H1 (cell line): ENCODE measurements at regions not wholly inside any gene's neighbourhood (a gene's known extent, or its start where the extent isn't known, plus 50 kb on each side); places are given as distances from the start of the nearest gene placed in this dataset.

ENCODE experiments used
- CTCF ChIA-PET: fragments of 300-600 bp; sonication (Branson Sonifier 250); formaldehyde crosslinking; loops from one replicate; lab custom pipeline; 2021; ENCODE audit not compliant: partially characterized antibody; lab: Charles Lee
- POLR2A ChIA-PET: fragments of 300-600 bp; sonication (Branson Sonifier 250); formaldehyde crosslinking; loops from one replicate; lab custom pipeline; 2021; ENCODE audit warnings: inconsistent platforms; ENCODE audit not compliant: partially characterized antibody; lab: Charles Lee
- DNase-seq, 2 experiments: peaks; one replicate each; pipeline versions ENCODE4 v3.0.0 to v3.0.0-alpha.2; 2010 to 2022; ENCODE audit warnings: low spot score in 2 of 2, low read depth in 1 of 2, mixed read lengths in 1 of 2
- FAIRE-seq: peaks from 2 replicates; lab custom pipeline; 2011; peaks lifted over from hg19 to GRCh38; lab: Jason Lieb, UNC
- H2AFZ ChIP-seq: 2 replicates; pipeline ENCODE4 v1.8.1; 2012; ENCODE audit warnings: low read length, inconsistent platforms
- H2AK5ac ChIP-seq: 2 replicates; pipeline ENCODE4 v1.6.1; 2013; ENCODE audit warnings: low read depth, low read length
- H2BK120ac ChIP-seq: replicated peaks from 2 replicates; pipeline ENCODE3; 2013; ENCODE audit warnings: low read depth, low read length, inconsistent platforms
- H2BK12ac ChIP-seq: 2 replicates; pipeline ENCODE4 v1.6.1; 2013; ENCODE audit warnings: low read depth, low read length
- H2BK15ac ChIP-seq: 2 replicates; pipeline ENCODE4 v1.6.1; 2013; ENCODE audit warnings: low read length
- H2BK20ac ChIP-seq: 2 replicates; pipeline ENCODE4 v1.6.1; 2013; ENCODE audit warnings: low read length
- H2BK5ac ChIP-seq: 2 replicates; pipeline ENCODE4 v1.6.1; 2013; ENCODE audit warnings: low read depth, low read length
- H3K14ac ChIP-seq: 2 replicates; pipeline ENCODE4 v1.6.1; 2013; ENCODE audit warnings: inconsistent platforms; ENCODE audit not compliant: insufficient read length
- H3K18ac ChIP-seq: 2 replicates; pipeline ENCODE4 v1.6.1; 2013; ENCODE audit warnings: low read length; ENCODE audit errors: extremely low read depth
- H3K23ac ChIP-seq: 2 replicates; pipeline ENCODE4 v1.6.1; 2013; ENCODE audit warnings: inconsistent platforms; ENCODE audit not compliant: insufficient read length
- H3K23me2 ChIP-seq: 2 replicates; pipeline ENCODE4 v1.6.1; 2013; ENCODE audit warnings: low read depth, low read length
- H3K27ac ChIP-seq: 2 replicates; pipeline ENCODE4 v1.6.1; 2011; ENCODE audit warnings: low read depth, low read length, inconsistent platforms
- H3K27me3 ChIP-seq, 4 experiments: replicated peaks in 1 of 4; 1 replicate in 1 of 4; 2 replicates in 3 of 4; pipeline versions ENCODE4 v1.6.1 to v1.8.1; 2011 to 2013; ENCODE audit warnings: low read length in 3 of 4, mild to moderate bottlenecking in 3 of 4, inconsistent platforms in 2 of 4, mixed read lengths in 2 of 4, moderate library complexity in 1 of 4; ENCODE audit not compliant: control insufficient read depth in 3 of 4, insufficient read depth in 3 of 4; ENCODE audit errors: extremely low read depth in 1 of 4
- H3K36me3 ChIP-seq, 4 experiments: 2 replicates each; pipeline versions ENCODE4 v1.6.1 to v1.8.1; 2011 to 2013; ENCODE audit warnings: mild to moderate bottlenecking in 4 of 4, low read length in 3 of 4, moderate library complexity in 2 of 4, control low read depth in 1 of 4, inconsistent platforms in 1 of 4; ENCODE audit not compliant: insufficient read depth in 4 of 4, control insufficient read depth in 2 of 4
- H3K4ac ChIP-seq: replicated peaks from 2 replicates; pipeline ENCODE3; 2013; ENCODE audit warnings: low read length, low read depth, mixed read lengths, inconsistent platforms; ENCODE audit not compliant: insufficient read length
- H3K4me1 ChIP-seq, 4 experiments: replicated peaks in 1 of 4; 1 replicate in 1 of 4; 2 replicates in 3 of 4; pipeline versions ENCODE4 v1.6.1 to v1.8.1; 2011 to 2013; ENCODE audit warnings: low read length in 3 of 4, inconsistent platforms in 2 of 4, mixed read lengths in 1 of 4; ENCODE audit not compliant: insufficient read depth in 4 of 4, control insufficient read depth in 3 of 4
- H3K4me2 ChIP-seq, 2 experiments: 2 replicates each; pipeline versions ENCODE4 v1.6.1 to v1.8.1; 2011 to 2013; ENCODE audit warnings: low read depth in 2 of 2, low read length in 2 of 2, control low read depth in 1 of 2, inconsistent platforms in 1 of 2, mild to moderate bottlenecking in 1 of 2; ENCODE audit not compliant: insufficient read depth in 1 of 2
- H3K4me3 ChIP-seq, 4 experiments: fragments of 200-600, 300-600 bp in 1 of 4; sonication (generic), shearing (Covaris generic), sonication (Bioruptor Twin) in 1 of 4; 2 replicates each; pipeline versions ENCODE4 v1.5.1 to v1.8.1; 2011 to 2016; ENCODE audit warnings: low read length in 4 of 4, low read depth in 3 of 4, control low read depth in 2 of 4, inconsistent platforms in 2 of 4, mild to moderate bottlenecking in 2 of 4, mixed read lengths in 1 of 4, moderate library complexity in 1 of 4; ENCODE audit not compliant: insufficient read depth in 2 of 4; ENCODE audit errors: extremely low read depth in 1 of 4
- H3K56ac ChIP-seq: replicated peaks from 2 replicates; pipeline ENCODE3; 2013; ENCODE audit warnings: low read depth, mild to moderate bottlenecking, mixed read lengths, low read length, inconsistent platforms; ENCODE audit not compliant: insufficient read length
- H3K79me1 ChIP-seq: 2 replicates; pipeline ENCODE4 v1.6.1; 2013; ENCODE audit warnings: low read depth, low read length, control low read depth
- H3K79me2 ChIP-seq, 2 experiments: 2 replicates each; pipeline versions ENCODE4 v1.6.1 to v1.8.1; 2012 to 2013; ENCODE audit warnings: low read length in 2 of 2, mild to moderate bottlenecking in 2 of 2, inconsistent platforms in 1 of 2; ENCODE audit not compliant: insufficient read depth in 2 of 2, control insufficient read depth in 1 of 2
- H3K9ac ChIP-seq, 4 experiments: replicated peaks in 1 of 4; 1 replicate in 1 of 4; 2 replicates in 3 of 4; pipeline versions ENCODE4 v1.6.1 to v1.8.1; 2011 to 2013; ENCODE audit warnings: low read depth in 3 of 4, low read length in 3 of 4, control low read depth in 2 of 4, mild to moderate bottlenecking in 2 of 4, moderate library complexity in 2 of 4, inconsistent platforms in 1 of 4; ENCODE audit errors: extremely low read depth in 1 of 4
- H3K9me3 ChIP-seq, 2 experiments: 2 replicates each; pipeline versions ENCODE4 v1.6.1 to v1.8.1; 2012 to 2013; ENCODE audit warnings: mild to moderate bottlenecking in 2 of 2, moderate library complexity in 2 of 2, control low read depth in 1 of 2, inconsistent platforms in 1 of 2, low read depth in 1 of 2, low read length in 1 of 2, mixed read lengths in 1 of 2; ENCODE audit not compliant: insufficient read depth in 2 of 2
- H4K20me1 ChIP-seq, 2 experiments: replicated peaks in 1 of 2; 2 replicates each; pipeline versions ENCODE3 to v1.8.1; 2011 to 2013; ENCODE audit warnings: inconsistent platforms in 2 of 2, low read length in 2 of 2, mild to moderate bottlenecking in 1 of 2; ENCODE audit not compliant: insufficient read depth in 2 of 2, control insufficient read depth in 1 of 2
- H4K5ac ChIP-seq: 2 replicates; pipeline ENCODE4 v1.6.1; 2013; ENCODE audit warnings: low read length, low read depth, mixed read lengths, inconsistent platforms; ENCODE audit not compliant: insufficient read length
- H4K8ac ChIP-seq: 2 replicates; pipeline ENCODE4 v1.8.0; 2013; ENCODE audit warnings: mild to moderate bottlenecking, moderate library complexity, low read length, inconsistent platforms; ENCODE audit not compliant: insufficient read depth; ENCODE audit errors: extremely low read depth
- H4K91ac ChIP-seq: replicated peaks from 2 replicates; pipeline ENCODE3; 2013; ENCODE audit warnings: low read length, mixed read lengths, inconsistent platforms; ENCODE audit not compliant: insufficient read length
- BACH1 ChIP-seq: IDR thresholded peaks from 2 replicates; pipeline ENCODE4 v1.6.1; 2012; ENCODE audit warnings: low read length, improper control_type of control experiment
- CBX5 ChIP-seq: fragments of 300-800, 300-1000 bp; sonication (generic); IDR thresholded peaks from 2 replicates; pipeline ENCODE4 v1.7.1; 2016; ENCODE audit warnings: antibody characterized with exemption, low read length, low read depth
- POLR2A ChIP-seq, 2 experiments: IDR thresholded peaks; 1 replicate in 1 of 2; 2 replicates in 1 of 2; pipeline ENCODE4 v1.6.1; 2011; ENCODE audit warnings: low read depth in 2 of 2, low read length in 2 of 2, mild to moderate bottlenecking in 2 of 2; ENCODE audit errors: control extremely low read depth in 1 of 2
- SP1 ChIP-seq: IDR thresholded peaks from 2 replicates; pipeline ENCODE4 v1.6.1; 2011; ENCODE audit warnings: low read depth, low read length
- TAF1 ChIP-seq: IDR thresholded peaks from 2 replicates; pipeline ENCODE4 v1.6.1; 2011; ENCODE audit warnings: mild to moderate bottlenecking, low read depth, low read length
- TBP ChIP-seq: IDR thresholded peaks from 2 replicates; pipeline ENCODE4 v1.6.1; 2011; ENCODE audit warnings: low read depth, low read length, improper control_type of control experiment
- WGBS, 2 experiments: shearing (Covaris generic) in 1 of 2; methylation state at CpG; one replicate each; pipeline versions ENCODE4 v1.1.6 to v1.1.7; 2013 to 2015; ENCODE audit warnings: low lambda C conversion rate in 2 of 2, mixed read lengths in 2 of 2, inconsistent platforms in 1 of 2, low coverage in 1 of 2, missing lambda C conversion rate in 1 of 2; ENCODE audit not compliant: insufficient replicate concordance in 2 of 2, insufficient coverage in 1 of 2, insufficient read length in 1 of 2; ENCODE audit errors: extremely low coverage in 1 of 2, missing lambda C conversion rate in 1 of 2; 5-methylcytosine and 5-hydroxymethylcytosine counted together
- TF ChIP-seq, protein P1 (sequence below): IDR thresholded peaks from 2 replicates; pipeline ENCODE4 v1.6.1; 2011; ENCODE audit warnings: low read depth, mild to moderate bottlenecking, low read length; ENCODE audit not compliant: insufficient read depth

DNA sequence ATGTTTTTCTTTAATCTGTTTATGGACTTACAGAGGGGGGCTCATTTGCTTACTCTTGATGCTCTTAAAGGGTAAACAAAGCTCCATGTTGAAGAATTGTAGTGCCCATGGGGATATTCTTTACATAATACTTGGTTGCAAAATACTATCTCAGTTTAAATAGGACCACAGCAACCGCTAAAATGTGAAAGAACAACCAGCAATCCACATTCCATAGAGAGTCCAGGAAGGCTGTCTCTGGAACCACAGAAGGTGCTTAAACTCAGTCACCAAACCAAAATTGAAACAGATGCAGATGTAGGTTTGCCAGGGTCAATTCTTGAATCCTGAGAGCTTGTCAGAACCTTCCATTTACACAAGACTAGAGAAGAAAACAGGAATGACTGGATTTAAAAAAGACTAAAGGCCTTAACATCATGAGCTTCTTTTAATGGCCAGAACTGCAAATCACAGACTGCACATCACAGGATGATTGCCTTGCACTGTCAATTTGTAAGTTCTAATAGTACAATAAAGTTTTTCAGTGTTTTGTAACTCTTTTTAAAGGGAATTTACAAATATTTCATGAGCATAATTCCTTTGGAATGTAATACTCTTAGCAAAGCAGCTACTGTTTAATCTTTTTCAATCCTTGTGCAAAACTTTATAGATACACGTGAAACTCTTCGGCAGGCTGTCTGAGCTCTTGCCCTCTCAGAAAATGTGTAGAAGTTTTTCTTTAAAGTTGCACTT is 661.6 kb downstream of the SI start:
- Histone ChIP-seq H2BK20ac (no peak overlapping the region), H3K14ac (no peak overlapping the region), H3K18ac (no peak overlapping the region), H3K9ac (no peak overlapping the region), H3K56ac (no peak overlapping the region), H3K23me2 (no peaks in the 10 kb centered on the region), H4K8ac (no peak overlapping the region), H2BK5ac (no peak overlapping the region), H3K27me3 (no peaks in the 10 kb centered on the region), H3K4me3 (no peak overlapping the region), H2AFZ (no peak overlapping the region; the same call in 1 of the 2 replicates), H3K79me1 (no peaks in the 10 kb centered on the region), H3K23ac (no peak overlapping the region), H4K5ac (no peak overlapping the region), H4K91ac (no peak overlapping the region), H2BK120ac (no peak overlapping the region), H3K79me2 (no peaks in the 10 kb centered on the region), H2BK15ac (no peak overlapping the region), H3K4me2 (no peak overlapping the region), H4K20me1 (no peaks in the 10 kb centered on the region), H3K27ac (no peak overlapping the region), H3K4ac (no peak overlapping the region), H3K36me3 (no peaks in the 10 kb centered on the region), H2AK5ac (no peak overlapping the region), H3K4me1 (no peaks in the 10 kb centered on the region), H3K9me3 (no peaks in the 10 kb centered on the region), H2BK12ac (no peak overlapping the region)
- POLR2A ChIA-PET, result no interaction called here
- TF ChIP-seq POLR2A (IDR thresholded peaks at IDR 0.05; ENCODE audit: control extremely low read depth in 1 of 2, low read depth in 2 of 2, low read length in 2 of 2) (no peak), TAF1 (no peak), CBX5 (no peak), SP1 (no peak), BACH1 (no peak), TBP (no peak)
- TF ChIP-seq, protein P1, sequence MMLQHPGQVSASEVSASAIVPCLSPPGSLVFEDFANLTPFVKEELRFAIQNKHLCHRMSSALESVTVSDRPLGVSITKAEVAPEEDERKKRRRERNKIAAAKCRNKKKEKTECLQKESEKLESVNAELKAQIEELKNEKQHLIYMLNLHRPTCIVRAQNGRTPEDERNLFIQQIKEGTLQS, result no peak
- FAIRE-seq (no peak), DNase-seq (no peak)
- CTCF ChIA-PET, result interaction anchor here (0.6 kb wide), 1 partner anchor 213 kb away, joined by 3 read pairs; no protein-coding TSS in a partner anchor
- WGBS, 2 experiments, result 90% methylated on average over 3 of the region's 3 CpGs; no CpG with 5 or more reads in 1 of the 2 experiments
